Caco-2 (cell line): ENCODE measurements at regions not wholly inside any gene's neighbourhood (a gene's known extent, or its start where the extent isn't known, plus 50 kb on each side); places are given as distances from the start of the nearest gene placed in this dataset.
"Not testable (repeated sequence)": the region's sequence is repeated elsewhere in the genome, so short reads cannot be mapped to it uniquely, and the experiment has no call there.

Source experiments
- BruUV-seq: library from RNA; stranded (reverse); fragments of 400-500 nt; replicated peaks from 2 replicates; lab custom pipeline; 2021; lab: Mats Ljungman, UMichigan
- CTCF ChIA-PET: fragments of 300-600 bp; sonication (Branson Sonifier 250); formaldehyde crosslinking; loops from one replicate; lab custom pipeline; 2022; ENCODE audit warnings: antibody characterized with exemption; lab: Charles Lee
- POLR2A ChIA-PET: fragments of 300-600 bp; sonication (Branson Sonifier 250); formaldehyde crosslinking; loops from one replicate; lab custom pipeline; 2022; ENCODE audit warnings: antibody characterized with exemption; lab: Charles Lee
- DNase-seq, 2 experiments: peaks; one replicate each; pipeline versions ENCODE4 v3.0.0 to v3.0.0-alpha.2; 2020 to 2022
- H3K27me3 ChIP-seq: replicated peaks from 2 replicates; pipeline ENCODE4 v1.6.0; 2011; ENCODE audit warnings: low read length; ENCODE audit not compliant: control insufficient read depth, insufficient read depth
- H3K36me3 ChIP-seq: 2 replicates; pipeline ENCODE4 v1.5.1; 2011; ENCODE audit warnings: low read length; ENCODE audit not compliant: control insufficient read depth, insufficient read depth
- H3K4me1 ChIP-seq: fragments of 250-450 bp; sonication (Bioruptor Pico); 2 replicates; pipeline ENCODE4 v1.5.1; 2020; ENCODE audit warnings: mild to moderate bottlenecking
- H3K4me3 ChIP-seq: 2 replicates; pipeline ENCODE4 v1.5.1; 2011; ENCODE audit warnings: low read depth, mild to moderate bottlenecking, control low read depth, low read length
- H3K9me3 ChIP-seq: fragments of 250-450 bp; sonication (Bioruptor Pico); 2 replicates; pipeline ENCODE4 v1.5.1; 2020; ENCODE audit warnings: mild to moderate bottlenecking, moderate library complexity
- H3K27ac Mint-ChIP-seq: one replicate; pipeline ENCODE4 v1.8.0; 2022; ENCODE audit warnings: mixed read lengths; ENCODE audit not compliant: unreplicated experiment
- H3K27me3 Mint-ChIP-seq: one replicate; pipeline ENCODE4 v1.8.0; 2022; ENCODE audit warnings: mixed read lengths; ENCODE audit not compliant: insufficient read depth, unreplicated experiment
- H3K36me3 Mint-ChIP-seq: one replicate; pipeline ENCODE4 v1.8.0; 2022; ENCODE audit warnings: mild to moderate bottlenecking, mixed read lengths; ENCODE audit not compliant: insufficient read depth, unreplicated experiment
- H3K4me1 Mint-ChIP-seq: one replicate; pipeline ENCODE4 v1.8.0; 2022; ENCODE audit warnings: low read depth, mixed read lengths; ENCODE audit not compliant: unreplicated experiment
- H3K4me3 Mint-ChIP-seq: one replicate; pipeline ENCODE4 v1.8.0; 2022; ENCODE audit warnings: mild to moderate bottlenecking, moderate library complexity, mixed read lengths; ENCODE audit not compliant: unreplicated experiment
- H3K9me3 Mint-ChIP-seq: one replicate; pipeline ENCODE4 v1.8.0; 2022; ENCODE audit warnings: mixed read lengths; ENCODE audit not compliant: unreplicated experiment
- intact Hi-C: fragments of 100-400 bp; cut with micrococcal nuclease; formaldehyde crosslinking; loops from one replicate; pipeline ENCODE4 v1.10.0; 2022; ENCODE audit not compliant: unreplicated experiment
- TF ChIP-seq, protein P1 (sequence below), 2 experiments: fragments of 200-600 bp in 1 of 2; IDR thresholded peaks; 1 replicate in 1 of 2; 2 replicates in 1 of 2; pipeline versions ENCODE4 v1.5.1 to v1.8.0; 2011 to 2022; ENCODE audit warnings: antibody characterized with exemption in 1 of 2, control low read depth in 1 of 2, inconsistent platforms in 1 of 2, low read depth in 1 of 2, low read length in 1 of 2, mild to moderate bottlenecking in 1 of 2, moderate library complexity in 1 of 2; ENCODE audit not compliant: insufficient read depth in 1 of 2, severe bottlenecking in 1 of 2, unreplicated experiment in 1 of 2

- no TSS peak for BruUV-seq
- Mint-ChIP-seq H3K36me3 (peaks cover 6% of the 10 kb centered on the region), H3K4me1 (no peaks in the 10 kb centered on the region), H3K9me3 (no peaks in the 10 kb centered on the region), H3K4me3 (no peak overlapping the region), H3K27ac (peak overlapping the region; percentile 25), H3K27me3 (no peaks in the 10 kb centered on the region)
- TF ChIP-seq, protein P1, sequence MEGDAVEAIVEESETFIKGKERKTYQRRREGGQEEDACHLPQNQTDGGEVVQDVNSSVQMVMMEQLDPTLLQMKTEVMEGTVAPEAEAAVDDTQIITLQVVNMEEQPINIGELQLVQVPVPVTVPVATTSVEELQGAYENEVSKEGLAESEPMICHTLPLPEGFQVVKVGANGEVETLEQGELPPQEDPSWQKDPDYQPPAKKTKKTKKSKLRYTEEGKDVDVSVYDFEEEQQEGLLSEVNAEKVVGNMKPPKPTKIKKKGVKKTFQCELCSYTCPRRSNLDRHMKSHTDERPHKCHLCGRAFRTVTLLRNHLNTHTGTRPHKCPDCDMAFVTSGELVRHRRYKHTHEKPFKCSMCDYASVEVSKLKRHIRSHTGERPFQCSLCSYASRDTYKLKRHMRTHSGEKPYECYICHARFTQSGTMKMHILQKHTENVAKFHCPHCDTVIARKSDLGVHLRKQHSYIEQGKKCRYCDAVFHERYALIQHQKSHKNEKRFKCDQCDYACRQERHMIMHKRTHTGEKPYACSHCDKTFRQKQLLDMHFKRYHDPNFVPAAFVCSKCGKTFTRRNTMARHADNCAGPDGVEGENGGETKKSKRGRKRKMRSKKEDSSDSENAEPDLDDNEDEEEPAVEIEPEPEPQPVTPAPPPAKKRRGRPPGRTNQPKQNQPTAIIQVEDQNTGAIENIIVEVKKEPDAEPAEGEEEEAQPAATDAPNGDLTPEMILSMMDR (IDR thresholded peaks at IDR 0.05; ENCODE audit: insufficient read depth in 1 of 2, low read depth in 1 of 2, low read length in 1 of 2, severe bottlenecking in 1 of 2, unreplicated experiment in 1 of 2) = no peak
- DNase-seq = no peak
- intact Hi-C loops = no loop called here
- Histone ChIP-seq H3K27me3 (no peaks in the 10 kb centered on the region), H3K4me3 (no peak overlapping the region), H3K36me3 (no peaks in the 10 kb centered on the region), H3K4me1 (no peaks in the 10 kb centered on the region), H3K9me3 (no peaks in the 10 kb centered on the region)
- ChIA-PET CTCF (interaction anchor here (0.6 kb wide), 1 partner anchor 710 kb away, joined by 4 read pairs; no protein-coding TSS in a partner anchor), POLR2A (no interaction called here)
Observed at GRCh38 chr6:21935142-21935541, 341.6 kb downstream of the SOX4 start.

- intact Hi-C loops = no loop called here
- ChIA-PET CTCF (no interaction called here), POLR2A (no interaction called here)
- no TSS peak for BruUV-seq
- Histone ChIP-seq H3K36me3 (no peaks in the 10 kb centered on the region), H3K27me3 (no peaks in the 10 kb centered on the region), H3K4me1 (no peaks in the 10 kb centered on the region), H3K9me3 (no peaks in the 10 kb centered on the region), H3K4me3 (no peak overlapping the region)
- Mint-ChIP-seq H3K4me1 (no peaks in the 10 kb centered on the region), H3K36me3 (peaks cover 6% of the 10 kb centered on the region), H3K9me3 (no peaks in the 10 kb centered on the region), H3K27ac (peak overlapping the region; percentile 25), H3K4me3 (no peak overlapping the region), H3K27me3 (no peaks in the 10 kb centered on the region)
- DNase-seq = no peak
- TF ChIP-seq, protein P1 (IDR thresholded peaks at IDR 0.05; ENCODE audit: insufficient read depth in 1 of 2, low read depth in 1 of 2, low read length in 1 of 2, severe bottlenecking in 1 of 2, unreplicated experiment in 1 of 2) = peak; percentile 55 to 57
Observed at GRCh38 chr6:21935561-21936028, 342.0 kb downstream of the SOX4 start.

GRCh38 chr6:21937466-21937865, 343.9 kb downstream of the SOX4 start:
- Mint-ChIP-seq H3K27ac (no peak overlapping the region), H3K9me3 (no peaks in the 10 kb centered on the region), H3K27me3 (no peaks in the 10 kb centered on the region), H3K4me3 (no peak overlapping the region), H3K4me1 (no peaks in the 10 kb centered on the region), H3K36me3 (peaks cover 6% of the 10 kb centered on the region)
- no TSS peak for BruUV-seq
- Histone ChIP-seq H3K9me3 (no peaks in the 10 kb centered on the region), H3K4me3 (no peak overlapping the region), H3K36me3 (no peaks in the 10 kb centered on the region), H3K4me1 (no peaks in the 10 kb centered on the region), H3K27me3 (no peaks in the 10 kb centered on the region)
- TF ChIP-seq, protein P1 (IDR thresholded peaks at IDR 0.05; ENCODE audit: insufficient read depth in 1 of 2, low read depth in 1 of 2, low read length in 1 of 2, severe bottlenecking in 1 of 2, unreplicated experiment in 1 of 2) = no peak
- intact Hi-C loops = no loop called here
- ChIA-PET POLR2A (no interaction called here), CTCF (interaction anchor here (0.5 kb wide), 1 partner anchor 343 kb away, joined by 3 read pairs; no protein-coding TSS in a partner anchor)
- DNase-seq = no peak

GRCh38 chr6:21939066-21939465, 345.5 kb downstream of the SOX4 start:
- CTCF ChIA-PET, H3K9me3 Mint-ChIP-seq, H3K27ac Mint-ChIP-seq, intact Hi-C loops, H3K36me3 Mint-ChIP-seq, H3K4me3 ChIP-seq, DNase-seq, H3K4me1 ChIP-seq, H3K9me3 ChIP-seq, BruUV-seq, H3K4me1 Mint-ChIP-seq, H3K36me3 ChIP-seq, H3K27me3 ChIP-seq, H3K4me3 Mint-ChIP-seq, POLR2A ChIA-PET, H3K27me3 Mint-ChIP-seq: not testable (repeated sequence)
